Nephron progenitor cell (in vitro differentiated cells): ENCODE measurements at regions not wholly inside any gene's neighbourhood (a gene's known extent, or its start where the extent isn't known, plus 50 kb on each side); places are given as distances from the start of the nearest gene placed in this dataset.

Experiments
- DNase-seq: peaks from one replicate; pipeline ENCODE4 v3.0.0; 2021
- H3K27ac Mint-ChIP-seq: 2 replicates; pipeline ENCODE4 v1.8.0; 2021; ENCODE audit warnings: mild to moderate bottlenecking, moderate library complexity, mixed read lengths
- H3K27me3 Mint-ChIP-seq: 2 replicates; pipeline ENCODE4 v1.8.0; 2021; ENCODE audit warnings: mild to moderate bottlenecking, low read depth, mixed read lengths; ENCODE audit not compliant: poor library complexity
- H3K36me3 Mint-ChIP-seq: 2 replicates; pipeline ENCODE4 v1.8.0; 2021; ENCODE audit warnings: low read depth, mixed read lengths
- H3K4me1 Mint-ChIP-seq: 2 replicates; pipeline ENCODE4 v1.8.0; 2021; ENCODE audit warnings: mixed read lengths
- H3K4me3 Mint-ChIP-seq: 2 replicates; pipeline ENCODE4 v1.8.0; 2021; ENCODE audit warnings: mild to moderate bottlenecking, moderate library complexity, mixed read lengths
- H3K9me3 Mint-ChIP-seq: 2 replicates; pipeline ENCODE4 v1.8.0; 2021; ENCODE audit warnings: mild to moderate bottlenecking, moderate library complexity, mixed read lengths
- TF ChIP-seq, protein P1 (sequence below): fragments of 200-600 bp; sonication (generic); IDR thresholded peaks from 2 replicates; pipeline ENCODE4 v1.5.0; 2021; ENCODE audit warnings: antibody characterized with exemption

DNA sequence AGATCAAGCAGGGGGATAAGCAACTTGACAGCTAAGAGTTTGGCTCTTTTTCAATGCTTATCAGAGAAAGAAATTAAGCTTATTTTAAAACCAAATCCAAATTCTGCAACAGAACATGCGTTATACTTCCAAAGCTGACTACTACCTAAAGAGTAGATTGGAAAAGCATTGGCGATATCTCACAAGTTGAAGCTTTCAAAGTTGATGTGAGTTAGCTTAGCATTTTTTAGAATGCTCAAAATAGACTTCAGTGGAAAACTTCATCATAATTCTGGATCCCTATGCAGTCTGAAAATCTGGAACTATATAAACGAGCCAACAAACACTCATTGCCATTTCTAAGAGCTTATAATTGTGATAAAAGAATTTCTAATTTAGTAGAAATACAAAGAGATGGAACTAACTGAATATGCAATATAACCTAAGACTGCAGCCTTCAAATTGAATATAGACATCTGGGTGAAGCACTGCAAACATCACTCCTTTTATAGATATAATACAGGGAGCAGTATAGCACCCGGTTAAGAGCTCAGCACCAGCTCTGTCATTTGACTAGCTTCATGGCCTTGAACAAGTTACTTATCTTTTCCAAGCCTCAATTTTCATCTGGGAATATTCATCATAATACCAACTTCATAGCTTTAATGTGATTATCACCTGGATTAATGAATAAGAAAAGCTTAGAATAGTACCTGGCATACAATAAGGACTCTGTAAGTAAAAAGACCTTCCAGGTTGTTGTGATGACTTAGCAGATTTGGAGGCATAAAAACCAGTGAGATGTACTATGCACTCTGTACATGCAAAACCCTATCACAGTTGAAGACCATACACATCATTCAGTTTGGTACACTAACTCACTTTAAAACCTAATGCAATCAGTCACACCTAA lies 242.7 kb upstream of the TTC14 start:
- H3K4me3 Mint-ChIP-seq: no peak overlapping the region
- no peak for DNase-seq
- H3K27me3 Mint-ChIP-seq: peaks cover 3% of the 10 kb centered on the region
- H3K4me1 Mint-ChIP-seq: no peaks in the 10 kb centered on the region
- H3K36me3 Mint-ChIP-seq: no peaks in the 10 kb centered on the region
- H3K27ac Mint-ChIP-seq: no peak overlapping the region
- H3K9me3 Mint-ChIP-seq: no peaks in the 10 kb centered on the region
- TF ChIP-seq, protein P1, sequence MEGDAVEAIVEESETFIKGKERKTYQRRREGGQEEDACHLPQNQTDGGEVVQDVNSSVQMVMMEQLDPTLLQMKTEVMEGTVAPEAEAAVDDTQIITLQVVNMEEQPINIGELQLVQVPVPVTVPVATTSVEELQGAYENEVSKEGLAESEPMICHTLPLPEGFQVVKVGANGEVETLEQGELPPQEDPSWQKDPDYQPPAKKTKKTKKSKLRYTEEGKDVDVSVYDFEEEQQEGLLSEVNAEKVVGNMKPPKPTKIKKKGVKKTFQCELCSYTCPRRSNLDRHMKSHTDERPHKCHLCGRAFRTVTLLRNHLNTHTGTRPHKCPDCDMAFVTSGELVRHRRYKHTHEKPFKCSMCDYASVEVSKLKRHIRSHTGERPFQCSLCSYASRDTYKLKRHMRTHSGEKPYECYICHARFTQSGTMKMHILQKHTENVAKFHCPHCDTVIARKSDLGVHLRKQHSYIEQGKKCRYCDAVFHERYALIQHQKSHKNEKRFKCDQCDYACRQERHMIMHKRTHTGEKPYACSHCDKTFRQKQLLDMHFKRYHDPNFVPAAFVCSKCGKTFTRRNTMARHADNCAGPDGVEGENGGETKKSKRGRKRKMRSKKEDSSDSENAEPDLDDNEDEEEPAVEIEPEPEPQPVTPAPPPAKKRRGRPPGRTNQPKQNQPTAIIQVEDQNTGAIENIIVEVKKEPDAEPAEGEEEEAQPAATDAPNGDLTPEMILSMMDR: no peak

DNA sequence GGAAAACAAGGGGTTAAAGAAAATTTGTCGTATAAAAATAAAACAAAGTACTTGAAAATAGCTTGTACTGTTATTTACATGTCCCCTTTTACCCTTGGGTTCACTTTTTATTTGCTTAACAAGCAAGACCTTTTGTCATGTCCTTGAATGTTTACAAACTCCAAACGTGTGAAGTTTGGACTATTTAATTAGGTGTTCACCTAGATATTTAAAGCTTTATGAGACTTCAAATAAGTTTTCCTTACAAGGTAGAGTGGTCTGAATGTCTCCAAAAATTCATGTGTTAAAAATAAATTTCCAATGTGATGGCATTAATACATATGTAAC lies 242.0 kb upstream of the TTC14 start:
- Mint-ChIP-seq H3K27me3 (peaks cover 3% of the 10 kb centered on the region), H3K4me1 (no peaks in the 10 kb centered on the region), H3K36me3 (no peaks in the 10 kb centered on the region), H3K4me3 (no peak overlapping the region), H3K27ac (no peak overlapping the region), H3K9me3 (no peaks in the 10 kb centered on the region)
- DNase-seq: no peak
- TF ChIP-seq, protein P1: no peak

DNA sequence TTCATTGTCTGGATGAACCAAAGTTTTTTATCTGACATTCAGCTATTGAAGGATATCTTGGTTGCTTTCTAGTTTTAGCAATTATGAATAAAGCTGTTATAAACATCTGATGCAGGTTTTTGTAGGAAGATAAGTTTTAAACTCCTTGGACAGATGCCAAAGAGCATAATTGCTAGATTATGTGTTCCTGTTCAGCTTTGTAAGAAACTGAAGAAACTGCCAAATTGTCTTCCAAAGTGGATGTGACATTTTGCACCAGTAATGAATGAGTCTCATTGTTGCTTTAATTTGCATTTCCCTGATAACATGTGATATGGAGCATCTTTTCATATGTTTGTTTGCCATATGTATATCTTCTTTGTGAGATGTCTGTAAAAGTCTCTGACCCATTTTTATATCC lies 239.9 kb upstream of the TTC14 start:
- H3K27me3 Mint-ChIP-seq: peaks cover 3% of the 10 kb centered on the region
- no peak overlapping the region for H3K4me3 Mint-ChIP-seq
- H3K9me3 Mint-ChIP-seq: peaks cover 8% of the 10 kb centered on the region
- H3K36me3 Mint-ChIP-seq: no peaks in the 10 kb centered on the region
- H3K4me1 Mint-ChIP-seq: no peaks in the 10 kb centered on the region
- DNase-seq: no peak
- TF ChIP-seq, protein P1: no peak
- no peak overlapping the region for H3K27ac Mint-ChIP-seq

DNA sequence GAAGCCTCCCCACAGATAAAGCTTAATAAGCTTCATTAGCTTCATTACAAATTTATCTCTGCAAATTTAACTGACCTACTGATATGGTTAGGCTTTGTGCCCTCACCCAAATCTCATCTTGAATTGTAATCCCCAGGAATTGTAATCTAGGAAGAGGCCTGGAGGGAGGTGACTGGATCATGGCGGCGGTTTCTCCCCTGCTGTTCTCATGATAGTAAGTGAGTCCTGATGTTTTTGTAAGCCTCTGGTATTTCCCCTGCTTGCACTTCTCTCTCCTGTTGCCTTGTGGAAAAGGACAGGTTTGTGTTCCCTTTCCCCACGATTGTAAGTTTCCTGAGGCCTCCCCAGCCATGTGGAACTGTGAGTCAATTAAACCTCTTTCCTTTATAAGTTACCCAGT lies 226.1 kb upstream of the TTC14 start:
- Mint-ChIP-seq H3K27me3 (peaks cover 3% of the 10 kb centered on the region), H3K9me3 (peaks cover 10% of the 10 kb centered on the region), H3K4me1 (no peaks in the 10 kb centered on the region), H3K36me3 (no peaks in the 10 kb centered on the region), H3K27ac (no peak overlapping the region), H3K4me3 (no peak overlapping the region)
- TF ChIP-seq, protein P1: no peak
- DNase-seq: no peak

DNA sequence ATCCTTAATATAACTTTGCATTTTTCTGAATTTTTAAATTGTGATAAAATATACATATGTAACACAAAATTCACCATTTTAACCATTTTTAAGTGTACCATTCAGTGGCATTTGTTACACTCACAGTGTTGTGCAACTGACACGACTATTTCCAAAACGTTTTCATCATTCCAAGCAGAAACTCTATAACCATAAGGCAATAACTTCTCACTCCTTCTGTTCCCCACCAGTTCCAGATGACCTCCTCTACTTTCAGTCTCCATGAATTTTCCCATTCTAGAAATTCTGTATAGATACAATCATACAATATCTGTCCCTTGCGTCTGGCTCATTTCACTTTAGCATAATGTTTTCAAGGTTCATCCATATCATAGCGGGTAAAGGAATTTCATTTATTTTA lies 223.5 kb upstream of the TTC14 start:
- H3K36me3 Mint-ChIP-seq: no peaks in the 10 kb centered on the region
- TF ChIP-seq, protein P1: no peak

DNA sequence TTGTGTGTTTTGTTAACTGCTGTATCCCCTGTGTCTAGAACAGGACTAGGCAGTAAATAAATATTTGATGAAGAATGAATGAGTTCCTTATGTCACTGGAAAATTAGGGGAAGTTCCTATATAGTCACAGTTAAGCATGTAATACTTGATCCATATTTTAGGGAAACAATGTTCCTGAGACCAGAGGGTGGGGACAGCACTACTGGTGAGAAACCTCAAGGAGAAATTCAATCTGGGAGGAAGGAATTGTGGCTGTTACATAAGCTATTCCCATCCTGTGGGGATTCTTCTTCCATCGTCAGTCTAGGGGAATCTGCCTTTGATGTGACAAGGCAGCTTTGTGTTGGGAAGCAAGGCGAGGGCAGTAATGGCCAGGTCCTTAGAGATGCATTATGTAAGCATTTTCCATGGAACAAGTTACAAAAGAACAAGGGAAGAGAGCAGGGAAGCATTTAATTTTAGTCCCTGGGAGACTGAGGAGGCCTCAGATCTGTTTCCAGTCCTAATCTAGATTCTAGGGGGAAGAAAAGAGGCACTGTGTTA lies 219.3 kb upstream of the TTC14 start:
- TF ChIP-seq, protein P1: no peak
- peaks cover 3% of the 10 kb centered on the region for H3K27me3 Mint-ChIP-seq
- H3K4me1 Mint-ChIP-seq: peaks cover 11% of the 10 kb centered on the region
- H3K36me3 Mint-ChIP-seq: no peaks in the 10 kb centered on the region
- no peak for DNase-seq
- peak overlapping the region; percentile 75 for H3K27ac Mint-ChIP-seq
- H3K9me3 Mint-ChIP-seq: no peaks in the 10 kb centered on the region
- no peak overlapping the region for H3K4me3 Mint-ChIP-seq

More for the DNA sequence above, 223.5 kb upstream of the TTC14 start:
- H3K9me3 Mint-ChIP-seq: peaks cover 4% of the 10 kb centered on the region
- DNase-seq: no peak
- peaks cover 3% of the 10 kb centered on the region for H3K27me3 Mint-ChIP-seq
- peaks cover 11% of the 10 kb centered on the region for H3K4me1 Mint-ChIP-seq
- H3K27ac Mint-ChIP-seq: no peak overlapping the region
- no peak overlapping the region for H3K4me3 Mint-ChIP-seq
